Neuronal stem cell (in vitro differentiated cells): ENCODE measurements at regions not wholly inside any gene's neighbourhood (a gene's known extent, or its start where the extent isn't known, plus 50 kb on each side); places are given as distances from the start of the nearest gene placed in this dataset.

Experiments
- DNase-seq: peaks from one replicate; pipeline ENCODE4 v3.0.0-alpha.2; 2013; ENCODE audit warnings: low spot score
- H2AFZ ChIP-seq: one replicate; pipeline ENCODE4 v1.6.1; 2013; ENCODE audit warnings: mild to moderate bottlenecking, low read length, inconsistent platforms
- H2AK5ac ChIP-seq: 2 replicates; pipeline ENCODE4 v1.6.1; 2013; ENCODE audit warnings: low read depth, mild to moderate bottlenecking, inconsistent platforms, low read length, moderate library complexity, mixed read lengths
- H2BK120ac ChIP-seq: 2 replicates; pipeline ENCODE4 v1.6.1; 2013; ENCODE audit warnings: low read depth, mild to moderate bottlenecking, inconsistent platforms, low read length, moderate library complexity, mixed read lengths
- H2BK12ac ChIP-seq: one replicate; pipeline ENCODE4 v1.6.1; 2013; ENCODE audit warnings: low read length, inconsistent platforms
- H2BK15ac ChIP-seq: 2 replicates; pipeline ENCODE4 v1.6.1; 2013; ENCODE audit warnings: mild to moderate bottlenecking, low read length, inconsistent platforms, mixed read lengths
- H2BK5ac ChIP-seq: one replicate; pipeline ENCODE4 v1.6.1; 2013; ENCODE audit warnings: inconsistent platforms, mild to moderate bottlenecking, low read length, moderate library complexity
- H3K14ac ChIP-seq: one replicate; pipeline ENCODE4 v1.6.1; 2013; ENCODE audit warnings: low read length, inconsistent platforms
- H3K18ac ChIP-seq: 2 replicates; pipeline ENCODE4 v1.6.1; 2013; ENCODE audit warnings: low read length, inconsistent platforms
- H3K23ac ChIP-seq: 2 replicates; pipeline ENCODE4 v1.6.1; 2013; ENCODE audit warnings: low read depth, mild to moderate bottlenecking, mixed read lengths, low read length, inconsistent platforms; ENCODE audit not compliant: poor library complexity
- H3K27ac ChIP-seq: replicated peaks from 3 replicates; pipeline ENCODE4 v1.5.1; 2013; ENCODE audit warnings: low read length, inconsistent platforms
- H3K27me3 ChIP-seq, 3 experiments: 2 replicates each; pipeline ENCODE4 v1.6.1; 2013; ENCODE audit warnings: low read length in 3 of 3, mild to moderate bottlenecking in 2 of 3, inconsistent platforms in 1 of 3, low read depth in 1 of 3, mixed read lengths in 1 of 3, moderate library complexity in 1 of 3; ENCODE audit not compliant: control insufficient read depth in 3 of 3, insufficient read depth in 3 of 3
- H3K36me3 ChIP-seq, 2 donors: replicated peaks in 1 of 2; 2 replicates each; pipeline ENCODE4 v1.6.1; 2013; ENCODE audit warnings: low read length in 2 of 2; ENCODE audit not compliant: control insufficient read depth in 2 of 2, insufficient read depth in 2 of 2
- H3K4ac ChIP-seq: 2 replicates; pipeline ENCODE4 v1.6.1; 2013; ENCODE audit warnings: inconsistent platforms, mild to moderate bottlenecking, low read length, moderate library complexity
- H3K4me1 ChIP-seq, 2 donors: 1 replicate in 1 of 2; 2 replicates in 1 of 2; pipeline ENCODE4 v1.6.1; 2013; ENCODE audit warnings: low read length in 2 of 2, low read depth in 1 of 2; ENCODE audit not compliant: control insufficient read depth in 2 of 2, insufficient read depth in 1 of 2
- H3K4me2 ChIP-seq: one replicate; pipeline ENCODE4 v1.6.1; 2013; ENCODE audit warnings: mild to moderate bottlenecking, low read length, inconsistent platforms; ENCODE audit not compliant: insufficient read depth, poor library complexity, severe bottlenecking
- H3K4me3 ChIP-seq, 2 donors: 2 replicates each; pipeline ENCODE4 v1.5.1; 2013; ENCODE audit warnings: low read length in 2 of 2, mild to moderate bottlenecking in 2 of 2, inconsistent platforms in 1 of 2, moderate library complexity in 1 of 2
- H3K79me1 ChIP-seq: one replicate; pipeline ENCODE4 v1.6.1; 2013; ENCODE audit warnings: low read depth, mild to moderate bottlenecking, inconsistent platforms, low read length, moderate library complexity
- H3K9ac ChIP-seq: one replicate; pipeline ENCODE4 v1.6.1; 2013; ENCODE audit warnings: mild to moderate bottlenecking, low read depth, low read length, inconsistent platforms; ENCODE audit not compliant: poor library complexity
- H3K9me3 ChIP-seq, 2 donors: replicated peaks in 1 of 2; 2 replicates each; pipeline versions ENCODE3 to v1.6.1; 2013; ENCODE audit warnings: low read length in 2 of 2, mild to moderate bottlenecking in 2 of 2, inconsistent platforms in 1 of 2, low read depth in 1 of 2, mixed read lengths in 1 of 2, moderate library complexity in 1 of 2; ENCODE audit not compliant: control insufficient read depth in 2 of 2, insufficient read depth in 1 of 2
- H4K8ac ChIP-seq: one replicate; pipeline ENCODE4 v1.6.1; 2013; ENCODE audit warnings: low read depth, mild to moderate bottlenecking, inconsistent platforms, low read length, moderate library complexity
- H4K91ac ChIP-seq: one replicate; pipeline ENCODE4 v1.6.1; 2013; ENCODE audit warnings: low read length, low read depth, mild to moderate bottlenecking, inconsistent platforms; ENCODE audit not compliant: poor library complexity
- WGBS, 2 donors: extraction: QIAGEN DNeasy Blood & Tissue Kit; methylation state at CpG; one replicate each; pipeline ENCODE4 v1.1.7; 2013; ENCODE audit warnings: missing lambda C conversion rate in 2 of 2, mixed read lengths in 1 of 2; ENCODE audit not compliant: insufficient read length in 2 of 2, insufficient replicate concordance in 1 of 2; ENCODE audit errors: extremely low coverage in 2 of 2; 5-methylcytosine and 5-hydroxymethylcytosine counted together

GRCh38 chr7:142593106-142593505 lies 156.2 kb upstream of the PRSS1 start:
- Histone ChIP-seq H3K4me2 (no peak overlapping the region), H2BK15ac (no peak overlapping the region), H3K4ac (no peak overlapping the region), H3K27me3 (no peaks in the 10 kb centered on the region), H3K36me3 (no peaks in the 10 kb centered on the region), H2BK5ac (no peak overlapping the region), H3K4me3 (no peak overlapping the region), H3K18ac (no peak overlapping the region), H3K27ac (no peak overlapping the region), H2BK120ac (no peak overlapping the region), H2AK5ac (no peak overlapping the region), H3K4me1 (no peaks in the 10 kb centered on the region), H3K14ac (no peak overlapping the region), H3K9me3 (no peaks in the 10 kb centered on the region), H3K9ac (no peak overlapping the region), H3K23ac (no peak overlapping the region), H4K8ac (no peak overlapping the region), H2AFZ (no peak overlapping the region), H2BK12ac (no peak overlapping the region), H4K91ac (no peak overlapping the region), H3K79me1 (no peaks in the 10 kb centered on the region)
- DNase-seq, result no peak
- no CpG with 5 or more reads among the region's 4 CpGs for WGBS, 2 donors

- no peak overlapping the region for H4K91ac ChIP-seq
- H2BK15ac ChIP-seq, result no peak overlapping the region
- WGBS, 2 donors, result no CpG with 5 or more reads among the region's 3 CpGs
- H3K27ac ChIP-seq, result no peak overlapping the region
- no peak overlapping the region for H3K23ac ChIP-seq
- no peak for DNase-seq
- no peaks in the 10 kb centered on the region for H3K27me3 ChIP-seq
- no peak overlapping the region for H2BK5ac ChIP-seq
- no peak overlapping the region for H3K18ac ChIP-seq
- no peak overlapping the region for H3K4me2 ChIP-seq
- H2AK5ac ChIP-seq, result no peak overlapping the region
- H3K4me3 ChIP-seq, result no peak overlapping the region
- no peak overlapping the region for H3K9ac ChIP-seq
- H3K79me1 ChIP-seq, result no peaks in the 10 kb centered on the region
- H3K9me3 ChIP-seq, result no peaks in the 10 kb centered on the region
- no peak overlapping the region for H3K4ac ChIP-seq
- no peak overlapping the region for H3K14ac ChIP-seq
- H2BK120ac ChIP-seq, result no peak overlapping the region
- no peaks in the 10 kb centered on the region for H3K4me1 ChIP-seq
- H2BK12ac ChIP-seq, result no peak overlapping the region
- no peak overlapping the region for H2AFZ ChIP-seq
- H4K8ac ChIP-seq, result no peak overlapping the region
- no peaks in the 10 kb centered on the region for H3K36me3 ChIP-seq
Observed at GRCh38 chr7:142592664-142593063, 156.6 kb upstream of the PRSS1 start.

GRCh38 chr7:142592231-142592630 lies 157.0 kb upstream of the PRSS1 start:
- Histone ChIP-seq H4K8ac (no peak overlapping the region), H3K4ac (no peak overlapping the region), H3K23ac (no peak overlapping the region), H3K9me3 (no peaks in the 10 kb centered on the region), H2BK15ac (no peak overlapping the region), H3K4me3 (no peak overlapping the region), H3K27ac (no peak overlapping the region), H4K91ac (no peak overlapping the region), H3K27me3 (no peaks in the 10 kb centered on the region), H3K36me3 (no peaks in the 10 kb centered on the region), H2BK12ac (no peak overlapping the region), H2AK5ac (no peak overlapping the region), H3K14ac (no peak overlapping the region), H2BK5ac (no peak overlapping the region), H3K79me1 (no peaks in the 10 kb centered on the region), H2BK120ac (no peak overlapping the region), H2AFZ (no peak overlapping the region), H3K4me1 (no peaks in the 10 kb centered on the region), H3K18ac (no peak overlapping the region), H3K9ac (no peak overlapping the region), H3K4me2 (no peak overlapping the region)
- no CpG with 5 or more reads among the region's 2 CpGs for WGBS, 2 donors
- no peak for DNase-seq

- Histone ChIP-seq H3K18ac (no peak overlapping the region), H4K8ac (no peak overlapping the region), H3K79me1 (no peaks in the 10 kb centered on the region), H3K9ac (no peak overlapping the region), H3K4me1 (no peaks in the 10 kb centered on the region), H2AK5ac (no peak overlapping the region), H3K4me3 (peak overlapping the region in 1 of 2 donors; percentile 10), H3K27ac (no peak overlapping the region), H2BK15ac (no peak overlapping the region), H3K9me3 (no peaks in the 10 kb centered on the region), H2BK5ac (no peak overlapping the region), H3K27me3 (no peaks in the 10 kb centered on the region), H3K4ac (no peak overlapping the region), H3K36me3 (no peaks in the 10 kb centered on the region), H2AFZ (no peak overlapping the region), H2BK120ac (no peak overlapping the region), H3K14ac (no peak overlapping the region), H3K4me2 (no peak overlapping the region), H2BK12ac (no peak overlapping the region), H4K91ac (no peak overlapping the region), H3K23ac (no peak overlapping the region)
- no CpG with 5 or more reads among the region's 2 CpGs for WGBS, 2 donors
- no peak for DNase-seq
Observed at GRCh38 chr7:142590830-142591457, 158.3 kb upstream of the PRSS1 start.
